COLO829 (cell line): ENCODE measurements at regions not wholly inside any gene's neighbourhood (a gene's known extent, or its start where the extent isn't known, plus 50 kb on each side); places are given as distances from the start of the nearest gene placed in this dataset.
"Not testable (repeated sequence)": the region's sequence is repeated elsewhere in the genome, so short reads cannot be mapped to it uniquely, and the experiment has no call there.

Experiments
- DNase-seq: peaks from one replicate; pipeline ENCODE4 v3.0.0; 2012; ENCODE audit warnings: low spot score

DNA sequence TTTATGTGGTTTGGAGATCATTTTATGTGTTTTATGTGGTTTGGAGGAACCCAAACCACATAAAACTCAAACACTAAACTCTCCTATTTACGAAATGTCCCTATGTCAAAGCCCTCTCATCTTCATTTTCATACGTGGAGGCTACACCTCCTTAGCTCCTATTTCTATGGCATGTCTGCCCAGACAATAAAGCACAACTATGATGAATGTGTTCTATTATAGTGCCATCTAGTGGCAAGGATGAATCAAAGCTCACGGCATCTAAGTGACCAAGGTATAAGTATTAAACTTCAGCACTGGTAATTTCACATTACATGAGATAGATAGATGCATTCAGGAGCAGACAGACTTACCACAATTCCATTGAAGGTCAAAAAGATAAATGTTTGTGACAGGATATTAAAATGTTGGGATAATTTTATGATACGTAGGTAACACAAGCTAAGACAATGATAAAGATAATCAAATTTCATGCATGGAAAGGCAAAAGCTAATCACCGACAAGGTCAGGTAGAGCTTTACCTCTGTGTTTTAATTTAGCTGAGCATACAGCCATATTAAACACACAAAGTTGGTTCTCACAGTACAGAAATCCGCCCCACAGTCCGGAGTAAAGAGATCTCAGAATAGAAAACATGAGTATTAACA lies 130.6 kb upstream of the FHIT start:
- DNase-seq, result peak; percentile 85

DNA sequence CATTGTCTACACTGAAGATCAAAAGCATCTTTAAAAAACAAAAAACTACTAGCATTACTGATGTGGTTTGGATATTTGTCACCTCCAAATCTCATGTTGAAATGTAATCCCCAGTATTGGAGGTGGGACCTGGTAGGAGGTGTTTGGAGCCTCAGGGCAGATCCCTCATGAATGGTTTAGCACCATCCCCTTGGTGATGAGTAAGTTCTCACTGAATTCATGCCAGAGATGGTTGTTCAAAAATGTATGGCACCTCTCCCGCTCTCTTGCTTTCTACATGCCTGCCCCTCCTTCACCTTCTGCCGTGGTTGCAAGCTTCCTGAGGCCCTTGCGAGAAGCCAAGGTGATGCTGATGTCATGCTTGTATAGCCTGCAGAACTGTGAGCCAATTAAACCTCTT lies 136.6 kb upstream of the FHIT start:
- no peak for DNase-seq

DNA sequence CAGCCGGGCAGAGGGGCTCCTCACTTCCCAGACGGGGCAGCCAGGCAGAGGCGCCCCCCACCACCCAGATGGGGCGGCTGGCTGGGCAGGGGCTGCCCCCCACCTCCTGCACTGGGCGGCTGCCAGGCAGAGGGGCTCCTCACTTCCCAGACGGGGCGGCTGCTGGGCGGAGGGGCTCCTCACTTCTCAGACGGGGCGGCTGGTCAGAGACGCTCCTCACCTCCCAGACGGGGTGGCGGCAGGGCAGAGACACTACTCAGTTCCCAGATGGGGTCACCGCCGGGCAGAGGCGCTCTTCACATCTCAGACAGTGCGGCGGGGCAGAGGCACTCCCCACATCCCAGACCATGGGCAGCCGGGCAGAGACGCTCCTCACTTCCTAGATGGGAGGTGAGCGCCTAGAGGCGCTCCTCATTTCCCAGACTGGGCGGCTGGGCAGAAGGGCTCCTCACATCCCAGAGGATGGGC lies 142.3 kb upstream of the FHIT start:
- not testable (repeated sequence) for DNase-seq

GRCh38 chr3:61401359-61401758 lies 150.1 kb upstream of the FHIT start:
- DNase-seq, result no peak

- no peak for DNase-seq
Measured at GRCh38 chr3:61407397-61407796, 154.0 kb upstream of the PTPRG start.

DNA sequence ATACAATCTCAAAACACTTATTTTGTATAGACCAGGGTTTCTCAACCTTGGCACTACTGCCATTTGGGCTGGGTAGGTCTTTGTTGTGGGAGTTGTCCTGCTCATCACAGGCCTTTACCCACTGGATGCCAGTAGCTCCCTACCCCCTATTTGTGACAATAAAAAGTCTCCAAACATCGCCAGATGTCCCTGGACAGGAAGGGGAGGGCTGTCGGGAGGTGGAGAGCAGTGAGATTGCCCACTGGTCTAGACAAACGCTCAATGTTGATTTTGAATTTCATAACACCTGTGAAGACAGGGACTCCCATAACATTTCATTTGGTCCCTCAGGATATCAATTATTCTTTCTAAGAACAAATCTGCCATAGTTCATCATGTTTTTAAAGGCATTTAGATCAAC lies 151.7 kb upstream of the PTPRG start:
- no peak for DNase-seq

- DNase-seq, result not testable (repeated sequence)
Measured at GRCh38 chr3:61410358-61410757, 151.0 kb upstream of the PTPRG start.

DNA sequence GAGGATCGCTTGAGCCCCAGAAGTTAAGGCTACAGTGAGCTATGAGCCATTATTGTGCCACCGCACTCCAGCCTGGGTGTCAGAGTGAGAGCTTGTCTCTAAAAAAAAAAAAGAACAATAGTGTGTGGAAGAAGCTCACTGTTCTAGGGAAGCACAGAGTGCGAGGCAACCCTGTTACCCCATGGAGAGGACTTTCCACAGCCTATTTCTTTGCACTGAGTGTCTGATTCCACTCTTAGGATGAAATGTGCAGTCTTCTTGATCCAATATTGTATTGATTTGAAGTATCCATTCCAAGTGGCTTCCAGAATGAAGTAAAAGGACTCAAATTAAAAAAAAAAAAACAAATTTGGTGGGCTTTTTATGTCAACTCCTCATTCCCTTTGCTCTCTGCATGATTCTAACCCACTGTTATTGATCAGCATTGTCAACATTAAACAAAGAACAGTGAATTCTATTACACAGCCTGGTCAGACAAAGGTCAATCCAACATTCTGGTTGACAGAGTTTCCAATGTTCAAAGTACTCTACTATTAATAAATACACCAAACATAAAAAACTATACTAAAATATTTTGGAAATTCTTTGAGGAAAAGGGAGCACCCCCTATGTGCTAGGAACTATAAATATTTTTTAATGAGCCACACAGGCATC lies 150.2 kb upstream of the PTPRG start:
- no peak for DNase-seq

DNA sequence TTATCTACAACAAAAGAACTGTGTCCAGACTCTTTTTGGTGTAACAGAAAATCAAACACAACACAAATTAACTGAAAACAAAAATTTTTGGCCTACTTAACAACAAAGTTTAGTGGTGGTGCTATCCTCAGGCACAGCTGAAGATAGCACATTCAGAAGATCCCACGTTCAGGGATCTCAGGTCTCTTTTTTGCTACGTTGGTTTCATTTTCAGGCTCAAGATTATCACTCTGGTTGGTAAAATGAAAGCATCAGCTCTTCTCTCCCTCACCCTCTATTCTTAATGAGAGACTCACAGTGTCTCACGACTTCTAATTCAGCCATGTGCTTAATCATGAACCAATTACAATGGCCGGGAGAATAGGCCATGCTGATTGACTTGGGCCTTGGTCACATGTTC lies 146.9 kb upstream of the PTPRG start:
- no peak for DNase-seq

DNA sequence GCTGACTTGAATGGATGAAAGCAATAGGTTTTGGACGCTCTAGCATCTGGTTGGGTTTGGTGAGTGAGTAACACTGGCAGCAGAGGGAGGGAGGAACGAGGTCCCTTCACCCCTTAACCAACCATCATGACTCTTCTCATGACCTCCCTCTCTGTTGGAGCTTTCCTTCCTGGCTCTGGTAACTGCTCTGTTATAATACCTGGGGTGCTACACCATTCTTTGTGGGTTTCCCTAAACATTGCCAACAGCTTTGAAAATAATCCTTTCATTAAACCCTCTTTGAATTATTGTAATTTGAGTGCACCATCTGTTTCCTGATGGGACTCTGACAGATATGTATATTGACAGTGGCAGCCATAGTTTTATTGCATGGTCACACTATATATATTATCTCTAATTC lies 146.2 kb upstream of the PTPRG start:
- no peak for DNase-seq

DNA sequence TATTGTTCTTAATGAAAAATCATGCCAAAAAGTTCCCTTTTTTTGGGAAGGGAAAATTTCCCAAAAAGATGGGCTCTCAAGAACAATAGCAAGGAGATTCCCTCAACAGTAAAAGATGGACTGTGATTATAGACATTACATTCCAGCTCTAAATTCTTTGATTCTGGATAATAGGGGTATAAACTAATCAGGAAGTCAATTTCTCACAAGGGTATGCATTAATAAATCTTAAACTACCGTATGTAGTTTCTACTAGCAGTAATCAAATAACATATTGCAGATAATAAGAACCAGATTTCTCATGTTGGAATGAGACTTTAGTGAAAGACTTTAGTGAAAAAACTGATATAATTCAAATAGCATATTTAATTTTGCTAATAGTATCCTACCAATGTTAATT lies 144.8 kb upstream of the PTPRG start:
- DNase-seq, result no peak

- no peak for DNase-seq
Measured at GRCh38 chr3:61417352-61417751, 144.0 kb upstream of the PTPRG start.

DNA sequence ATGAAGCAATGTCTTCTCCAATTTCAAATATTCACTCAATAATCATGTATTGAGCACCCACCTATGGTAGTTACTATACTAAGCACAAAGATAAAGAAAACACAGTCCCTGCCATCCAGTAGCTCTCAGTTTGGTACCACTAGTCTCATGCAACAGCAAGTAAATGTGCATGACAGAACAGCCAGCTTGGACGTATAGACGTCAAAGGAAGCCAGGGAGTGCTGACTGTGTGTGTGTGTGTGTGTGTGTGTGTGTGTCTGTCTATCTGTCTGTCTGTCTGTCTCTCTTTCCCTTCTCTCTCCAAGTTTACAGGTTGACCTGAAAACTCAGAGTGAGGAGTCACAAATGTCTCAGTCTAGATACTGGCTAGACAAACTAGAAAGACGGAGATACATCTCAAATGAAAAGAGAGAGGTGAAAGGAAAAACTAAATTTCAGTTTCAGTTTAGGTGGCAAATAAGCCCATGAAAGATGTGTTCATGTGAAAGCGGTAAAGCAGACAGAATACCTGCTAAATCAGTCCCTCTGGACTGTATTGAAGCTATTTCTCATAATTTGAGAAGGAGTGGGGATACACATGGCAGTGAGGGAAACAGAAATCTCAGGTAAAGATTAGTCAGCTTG lies 141.1 kb upstream of the PTPRG start:
- no peak for DNase-seq

- DNase-seq, result no peak
Measured at GRCh38 chr3:61422945-61423673, 138.3 kb upstream of the PTPRG start.

DNA sequence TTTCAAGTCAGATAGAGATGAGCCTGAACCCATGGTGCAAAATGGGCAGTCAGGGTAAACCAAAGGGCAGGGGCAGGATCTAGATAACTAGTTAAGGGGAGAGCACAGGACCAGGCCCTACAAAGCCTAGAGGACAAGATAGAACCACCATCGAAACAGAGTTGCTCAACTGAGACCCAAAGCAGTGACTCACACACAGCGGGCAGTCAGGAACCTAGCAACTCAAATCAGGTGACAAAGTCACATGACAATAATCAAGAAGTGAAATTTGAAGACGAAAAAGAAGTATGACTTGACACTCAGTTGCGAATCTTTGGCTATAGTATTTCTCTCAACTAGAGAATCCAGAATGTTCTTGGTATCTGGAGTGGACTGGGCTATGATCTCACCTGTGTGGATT lies 136.0 kb upstream of the PTPRG start:
- no peak for DNase-seq

GRCh38 chr3:61429106-61429505 lies 132.3 kb upstream of the PTPRG start:
- DNase-seq, result no peak

GRCh38 chr3:61434901-61435300 lies 126.5 kb upstream of the PTPRG start:
- not testable (repeated sequence) for DNase-seq

- not testable (repeated sequence) for DNase-seq
Measured at GRCh38 chr3:61435361-61435760, 126.0 kb upstream of the PTPRG start.

- no peak for DNase-seq
Measured at GRCh38 chr3:61438253-61439121, 122.9 kb upstream of the PTPRG start.

- no peak for DNase-seq
Measured at GRCh38 chr3:61439122-61439458, 122.3 kb upstream of the PTPRG start.

- DNase-seq, result peak; percentile 57
Measured at GRCh38 chr3:61442696-61443095, 118.7 kb upstream of the PTPRG start.

DNA sequence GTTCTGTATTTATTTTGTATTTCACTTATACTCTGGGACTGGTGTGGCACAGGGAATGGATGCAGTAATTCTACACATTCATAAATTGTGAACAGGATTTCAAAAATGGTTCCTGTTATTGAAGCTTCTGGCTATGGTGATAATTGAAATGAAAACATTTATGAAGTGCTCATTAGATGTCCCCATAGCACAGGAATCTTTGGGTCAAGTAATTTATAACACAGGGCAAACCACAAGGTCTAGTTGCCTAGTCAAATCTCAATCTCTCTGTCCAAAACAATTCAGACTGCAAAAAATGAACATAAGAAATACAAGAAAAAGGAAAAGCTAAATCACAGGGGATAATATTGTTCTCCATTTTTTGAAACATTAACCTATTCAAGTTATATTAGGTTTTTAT lies 117.5 kb upstream of the PTPRG start:
- DNase-seq, result no peak
